HepG2 (cell line): ENCODE measurements at regions not wholly inside any gene's neighbourhood (a gene's known extent, or its start where the extent isn't known, plus 50 kb on each side); places are given as distances from the start of the nearest gene placed in this dataset.

Experiments
- ATAC-seq: fragments of 200-7000 bp; cut with Tn5 transposase; 3 replicates; pipeline ENCODE4 v1.9.1; 2020; ENCODE audit warnings: mild to moderate bottlenecking, moderate library complexity
- BruUV-seq: library from RNA; stranded (reverse); fragments of 400-500 nt; replicated peaks from 2 replicates; lab custom pipeline; 2021; lab: Mats Ljungman, UMichigan
- CTCF ChIA-PET: fragments of 300-600 bp; formaldehyde crosslinking; extraction: SDS; loops from one replicate; lab custom pipeline; 2021; ENCODE audit warnings: low total read pairs, inconsistent platforms, low intra/inter-chr PET ratio; lab: Yijun Ruan, JAX
- POLR2A ChIA-PET: fragments of 350-600 bp; sonication (Branson Sonifier 250); formaldehyde crosslinking; loops from one replicate; lab custom pipeline; 2020; ENCODE audit warnings: antibody characterized with exemption, inconsistent platforms; lab: Yijun Ruan, JAX
- DNase-seq: peaks from one replicate; pipeline ENCODE4 v3.0.0-alpha.2; 2015; ENCODE audit warnings: low spot score
- FAIRE-seq: peaks from 3 replicates; lab custom pipeline; 2011; peaks lifted over from hg19 to GRCh38; lab: Jason Lieb, UNC
- H2AFZ ChIP-seq: one replicate; pipeline ENCODE4 v1.6.1; 2011; ENCODE audit warnings: low read length, inconsistent platforms
- H3K27ac ChIP-seq: fragments of 300-600 bp; 3 replicates; pipeline ENCODE4 v1.8.0; 2011; ENCODE audit warnings: mixed run types, mild to moderate bottlenecking, mixed read lengths, low read length, inconsistent platforms; ENCODE audit not compliant: insufficient read depth; ENCODE audit errors: extremely low read length
- H3K27me3 ChIP-seq, 2 experiments: fragments of 200-600 bp in 1 of 2; 2 replicates in 1 of 2; 3 replicates in 1 of 2; pipeline versions ENCODE4 v1.6.0 to v1.8.0; 2011; ENCODE audit warnings: low read length in 2 of 2, mild to moderate bottlenecking in 2 of 2, moderate library complexity in 2 of 2, inconsistent platforms in 1 of 2; ENCODE audit not compliant: insufficient read depth in 2 of 2, control insufficient read depth in 1 of 2
- H3K36me3 ChIP-seq, 2 experiments: fragments of 200-600 bp in 1 of 2; replicated peaks in 1 of 2; 2 replicates in 1 of 2; 3 replicates in 1 of 2; pipeline versions ENCODE4 v1.5.1 to v1.8.0; 2011; ENCODE audit warnings: low read length in 2 of 2, inconsistent platforms in 1 of 2; ENCODE audit not compliant: insufficient read depth in 2 of 2, control insufficient read depth in 1 of 2
- H3K4me1 ChIP-seq: 2 replicates; pipeline ENCODE4 v1.5.1; 2012; ENCODE audit warnings: low read length, inconsistent platforms; ENCODE audit not compliant: insufficient read depth
- H3K4me2 ChIP-seq: 2 replicates; pipeline ENCODE4 v1.6.0; 2011; ENCODE audit warnings: low read depth, low read length, inconsistent platforms
- H3K4me3 ChIP-seq, 3 experiments: fragments of 200-600 bp in 1 of 3; sonication (generic), shearing (Covaris generic) in 1 of 3; replicated peaks in 1 of 3; 2 replicates each; pipeline ENCODE4 v1.5.1; 2011 to 2016; ENCODE audit warnings: low read length in 3 of 3, inconsistent platforms in 2 of 3, low read depth in 2 of 3, mild to moderate bottlenecking in 2 of 3, control low read depth in 1 of 3, mixed read lengths in 1 of 3; ENCODE audit not compliant: insufficient read depth in 1 of 3
- H3K79me2 ChIP-seq: one replicate; pipeline ENCODE4 v1.6.1; 2011; ENCODE audit warnings: low read length, inconsistent platforms; ENCODE audit not compliant: insufficient read depth
- H3K9ac ChIP-seq: 2 replicates; pipeline ENCODE4 v1.6.0; 2011; ENCODE audit warnings: mild to moderate bottlenecking, low read depth, low read length, inconsistent platforms; ENCODE audit not compliant: insufficient read depth
- H3K9me3 ChIP-seq: 2 replicates; pipeline ENCODE4 v1.5.1; 2012; ENCODE audit warnings: mild to moderate bottlenecking, low read length
- H4K20me1 ChIP-seq: 2 replicates; pipeline ENCODE4 v1.6.0; 2011; ENCODE audit warnings: inconsistent platforms, mild to moderate bottlenecking, low read length, moderate library complexity; ENCODE audit not compliant: insufficient read depth
- CBFB ChIP-seq: sonication (generic); formaldehyde crosslinking; IDR thresholded peaks from 2 replicates; pipeline ENCODE4 v1.4.0; 2020; ENCODE audit warnings: missing genetic modification reagents
- CREB1 ChIP-seq, 2 experiments: fragments of 450-650 bp in 1 of 2; IDR thresholded peaks; 2 replicates each; pipeline ENCODE4 v1.6.1; 2016 to 2017; ENCODE audit warnings: control low read depth in 1 of 2, mild to moderate bottlenecking in 1 of 2, missing compliant biosample characterization in 1 of 2, missing genetic modification characterization in 1 of 2
- FOXM1 ChIP-seq: sonication (generic); formaldehyde crosslinking; IDR thresholded peaks from 2 replicates; pipeline ENCODE4 v1.5.0; 2020; ENCODE audit warnings: missing genetic modification reagents
- FOXO1 ChIP-seq: sonication (generic); formaldehyde crosslinking; IDR thresholded peaks from 2 replicates; pipeline ENCODE4 v1.4.0; 2020; ENCODE audit warnings: missing genetic modification reagents
- HDAC2 ChIP-seq: sonication (generic); formaldehyde crosslinking; IDR thresholded peaks from 2 replicates; pipeline ENCODE4 v1.4.0; 2020; ENCODE audit warnings: missing genetic modification reagents
- LBX2 ChIP-seq: sonication (generic); formaldehyde crosslinking; IDR thresholded peaks from 2 replicates; pipeline ENCODE4 v1.5.0; 2020; ENCODE audit warnings: missing genetic modification reagents, mild to moderate bottlenecking, borderline replicate concordance
- MXD4 ChIP-seq: IDR thresholded peaks from 2 replicates; pipeline ENCODE4 v1.6.1; 2016; ENCODE audit warnings: mild to moderate bottlenecking, missing biosample characterization, missing genetic modification reagents
- MYNN ChIP-seq: sonication (generic); formaldehyde crosslinking; IDR thresholded peaks from 2 replicates; pipeline ENCODE4 v1.4.0; 2020; ENCODE audit warnings: mild to moderate bottlenecking, low read depth, missing genetic modification reagents
- RBFOX2 ChIP-seq: fragments of 200-400 bp; formaldehyde crosslinking; IDR thresholded peaks from 2 replicates; pipeline ENCODE4 v1.6.1; 2017; ENCODE audit warnings: low read depth, mild to moderate bottlenecking, low read length
- THAP8 ChIP-seq: sonication (generic); formaldehyde crosslinking; IDR thresholded peaks from 2 replicates; pipeline ENCODE4 v1.5.1; 2020; ENCODE audit warnings: missing genetic modification reagents, mild to moderate bottlenecking, borderline replicate concordance
- TSC22D2 ChIP-seq: sonication (generic); formaldehyde crosslinking; IDR thresholded peaks from 2 replicates; pipeline ENCODE4 v1.5.1; 2020; ENCODE audit warnings: missing genetic modification reagents, mild to moderate bottlenecking, borderline replicate concordance
- XRCC5 ChIP-seq: fragments of 200-400 bp; formaldehyde crosslinking; optimal IDR thresholded peaks from 2 replicates; pipeline ENCODE3; 2017; ENCODE audit warnings: mild to moderate bottlenecking, low read length
- ZFP37 ChIP-seq: sonication (generic); formaldehyde crosslinking; IDR thresholded peaks from 2 replicates; pipeline ENCODE4 v1.4.0; 2020; ENCODE audit warnings: missing genetic modification reagents, borderline replicate concordance
- ZFX ChIP-seq: sonication (generic); formaldehyde crosslinking; IDR thresholded peaks from 2 replicates; pipeline ENCODE4 v1.4.0; 2020; ENCODE audit warnings: mild to moderate bottlenecking, low read depth, missing genetic modification reagents, moderate library complexity
- ZNF138 ChIP-seq: sonication (generic); formaldehyde crosslinking; IDR thresholded peaks from 2 replicates; pipeline ENCODE4 v1.5.0; 2020; ENCODE audit warnings: mild to moderate bottlenecking, low read depth, missing genetic modification reagents
- ZNF569 ChIP-seq: sonication (generic); formaldehyde crosslinking; IDR thresholded peaks from 2 replicates; pipeline ENCODE4 v1.5.0; 2020; ENCODE audit warnings: mild to moderate bottlenecking, missing genetic modification reagents, moderate library complexity, borderline replicate concordance
- ZNF605 ChIP-seq: sonication (generic); formaldehyde crosslinking; IDR thresholded peaks from 2 replicates; pipeline ENCODE4 v1.8.0; 2022; ENCODE audit warnings: mild to moderate bottlenecking, missing genetic modification reagents
- WGBS: methylation state at CpG from one replicate; pipeline ENCODE4 v1.1.6; 2017; ENCODE audit warnings: low lambda C conversion rate; 5-methylcytosine and 5-hydroxymethylcytosine counted together
- in situ Hi-C: cut with HindIII; loops from 2 replicates; pipeline ENCODE4 v1.10.0; 2017; ENCODE audit warnings: low pct_unique_long_range_greater_than_20kb; ENCODE audit not compliant: extremely low pct_ligation_motif_present
- intact Hi-C: fragments of 100-400 bp; cut with micrococcal nuclease; formaldehyde crosslinking; loops from one replicate; pipeline ENCODE4 v1.10.0; 2022; ENCODE audit not compliant: unreplicated experiment
- TF ChIP-seq, protein P1 (sequence below): sonication (generic); formaldehyde crosslinking; conservative IDR thresholded peaks from 2 replicates; pipeline ENCODE4 v1.4.0; 2020; ENCODE audit warnings: mild to moderate bottlenecking, missing genetic modification reagents, moderate library complexity

- no peak for DNase-seq
- H2AFZ ChIP-seq = no peak overlapping the region
- TF ChIP-seq, protein P1, sequence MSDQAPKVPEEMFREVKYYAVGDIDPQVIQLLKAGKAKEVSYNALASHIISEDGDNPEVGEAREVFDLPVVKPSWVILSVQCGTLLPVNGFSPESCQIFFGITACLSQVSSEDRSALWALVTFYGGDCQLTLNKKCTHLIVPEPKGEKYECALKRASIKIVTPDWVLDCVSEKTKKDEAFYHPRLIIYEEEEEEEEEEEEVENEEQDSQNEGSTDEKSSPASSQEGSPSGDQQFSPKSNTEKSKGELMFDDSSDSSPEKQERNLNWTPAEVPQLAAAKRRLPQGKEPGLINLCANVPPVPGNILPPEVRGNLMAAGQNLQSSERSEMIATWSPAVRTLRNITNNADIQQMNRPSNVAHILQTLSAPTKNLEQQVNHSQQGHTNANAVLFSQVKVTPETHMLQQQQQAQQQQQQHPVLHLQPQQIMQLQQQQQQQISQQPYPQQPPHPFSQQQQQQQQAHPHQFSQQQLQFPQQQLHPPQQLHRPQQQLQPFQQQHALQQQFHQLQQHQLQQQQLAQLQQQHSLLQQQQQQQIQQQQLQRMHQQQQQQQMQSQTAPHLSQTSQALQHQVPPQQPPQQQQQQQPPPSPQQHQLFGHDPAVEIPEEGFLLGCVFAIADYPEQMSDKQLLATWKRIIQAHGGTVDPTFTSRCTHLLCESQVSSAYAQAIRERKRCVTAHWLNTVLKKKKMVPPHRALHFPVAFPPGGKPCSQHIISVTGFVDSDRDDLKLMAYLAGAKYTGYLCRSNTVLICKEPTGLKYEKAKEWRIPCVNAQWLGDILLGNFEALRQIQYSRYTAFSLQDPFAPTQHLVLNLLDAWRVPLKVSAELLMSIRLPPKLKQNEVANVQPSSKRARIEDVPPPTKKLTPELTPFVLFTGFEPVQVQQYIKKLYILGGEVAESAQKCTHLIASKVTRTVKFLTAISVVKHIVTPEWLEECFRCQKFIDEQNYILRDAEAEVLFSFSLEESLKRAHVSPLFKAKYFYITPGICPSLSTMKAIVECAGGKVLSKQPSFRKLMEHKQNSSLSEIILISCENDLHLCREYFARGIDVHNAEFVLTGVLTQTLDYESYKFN (CRISPR knock-in tag) = no peak
- TF ChIP-seq XRCC5 (no peak), ZFP37 (CRISPR knock-in tag) (no peak), MXD4 (CRISPR knock-in tag) (no peak), FOXM1 (CRISPR knock-in tag) (no peak), ZNF569 (CRISPR knock-in tag) (no peak), FOXO1 (CRISPR knock-in tag) (no peak), HDAC2 (no peak), THAP8 (CRISPR knock-in tag) (no peak), MYNN (CRISPR knock-in tag) (no peak), TSC22D2 (CRISPR knock-in tag) (no peak), RBFOX2 (no peak), ZFX (CRISPR knock-in tag) (no peak), ZNF605 (CRISPR knock-in tag) (no peak), CBFB (CRISPR knock-in tag) (no peak), LBX2 (CRISPR knock-in tag) (no peak), CREB1 (IDR thresholded peaks at IDR 0.05) (no peak), CREB1 (CRISPR knock-in tag; IDR thresholded peaks at IDR 0.05) (no peak), ZNF138 (CRISPR knock-in tag) (no peak)
- no TSS peak for BruUV-seq
- no peak for FAIRE-seq
- no peak overlapping the region for H3K4me3 ChIP-seq
- no peaks in the 10 kb centered on the region; a peak in 1 of 5 replicates for H3K27me3 ChIP-seq
- H3K36me3 ChIP-seq = no peaks in the 10 kb centered on the region
- POLR2A ChIA-PET = no interaction called here
- H3K9me3 ChIP-seq = no peaks in the 10 kb centered on the region
- no peak overlapping the region for H3K4me2 ChIP-seq
- CTCF ChIA-PET = no interaction called here
- no peak overlapping the region for H3K27ac ChIP-seq
- no peaks in the 10 kb centered on the region for H3K4me1 ChIP-seq
- WGBS = 29% methylated on average over 2 of the region's 2 CpGs
- no peaks in the 10 kb centered on the region for H3K79me2 ChIP-seq
- H3K9ac ChIP-seq = no peak overlapping the region
- intact Hi-C loops = no loop called here
- no peaks in the 10 kb centered on the region for H4K20me1 ChIP-seq
- in situ Hi-C loops = no loop called here
- no peak for ATAC-seq
These were observed 1480.0 kb upstream of the NUDT12 start for GRCh38 chr5:105042623-105043022.
